Fibroblast of lung (primary cell): ENCODE measurements at regions not wholly inside any gene's neighbourhood (a gene's known extent, or its start where the extent isn't known, plus 50 kb on each side); places are given as distances from the start of the nearest gene placed in this dataset.

ENCODE experiments used
- DNase-seq, 2 donors: peaks; one replicate each; pipeline versions ENCODE4 v3.0.0 to v3.0.0-alpha.2; 2010; ENCODE audit warnings: low read depth in 2 of 2
- H2AFZ ChIP-seq: 2 replicates; pipeline ENCODE4 v1.5.1; 2012; ENCODE audit warnings: low read length, control low read depth, inconsistent platforms
- H3K27ac ChIP-seq: 2 replicates; pipeline ENCODE4 v1.5.1; 2011; ENCODE audit warnings: low read length, control low read depth; ENCODE audit not compliant: insufficient read depth
- H3K27me3 ChIP-seq: 2 replicates; pipeline ENCODE4 v1.5.1; 2011; ENCODE audit warnings: mild to moderate bottlenecking, low read length; ENCODE audit not compliant: control insufficient read depth, insufficient read depth
- H3K36me3 ChIP-seq: 2 replicates; pipeline ENCODE4 v1.5.1; 2011; ENCODE audit warnings: low read length; ENCODE audit not compliant: control insufficient read depth, insufficient read depth
- H3K4me1 ChIP-seq: 2 replicates; pipeline ENCODE4 v1.5.1; 2011; ENCODE audit warnings: low read length; ENCODE audit not compliant: control insufficient read depth, insufficient read depth; ENCODE audit errors: extremely low read depth
- H3K4me2 ChIP-seq: 2 replicates; pipeline ENCODE4 v1.5.1; 2011; ENCODE audit warnings: low read length, control low read depth; ENCODE audit not compliant: insufficient read depth; ENCODE audit errors: extremely low read depth
- H3K4me3 ChIP-seq, 4 experiments: fragments of 200-600 bp in 1 of 4; sonication (generic) in 1 of 4; replicated peaks in 1 of 4; 2 replicates each; pipeline ENCODE4 v1.5.1; 2011 to 2016; ENCODE audit warnings: low read length in 4 of 4, low read depth in 3 of 4, mild to moderate bottlenecking in 3 of 4, control low read depth in 2 of 4, inconsistent platforms in 1 of 4, mixed read lengths in 1 of 4; ENCODE audit not compliant: insufficient read depth in 1 of 4; ENCODE audit errors: control extremely low read depth in 1 of 4
- H3K79me2 ChIP-seq: 2 replicates; pipeline ENCODE4 v1.5.1; 2012; ENCODE audit warnings: mild to moderate bottlenecking, low read length, inconsistent platforms; ENCODE audit not compliant: control insufficient read depth, insufficient read depth
- H3K9ac ChIP-seq: 2 replicates; pipeline ENCODE4 v1.5.1; 2011; ENCODE audit warnings: mild to moderate bottlenecking, low read length, control low read depth; ENCODE audit not compliant: insufficient read depth
- H3K9me3 ChIP-seq: 2 replicates; pipeline ENCODE4 v1.5.1; 2012; ENCODE audit warnings: low read depth, low read length; ENCODE audit not compliant: control insufficient read depth, insufficient read depth
- H4K20me1 ChIP-seq: 2 replicates; pipeline ENCODE4 v1.5.1; 2011; ENCODE audit warnings: low read length; ENCODE audit not compliant: control insufficient read depth, insufficient read depth; ENCODE audit errors: extremely low read depth
- CTCF ChIP-seq, 2 donors: IDR thresholded peaks in 1 of 2; conservative IDR thresholded peaks in 1 of 2; 1 replicate in 1 of 2; 2 replicates in 1 of 2; pipeline ENCODE4 v1.5.1; 2011 to 2012; ENCODE audit warnings: low read length in 2 of 2, control low read depth in 1 of 2, inconsistent platforms in 1 of 2, low read depth in 1 of 2, mild to moderate bottlenecking in 1 of 2
- EZH2 ChIP-seq: IDR thresholded peaks from 2 replicates; pipeline ENCODE4 v1.5.1; 2012; ENCODE audit warnings: low read length, control low read depth, mild to moderate bottlenecking; ENCODE audit errors: missing control alignments

GRCh38 chr5:57386958-57387357, 95.7 kb downstream of the ACTBL2 start:
- Histone ChIP-seq H3K27me3 (no peaks in the 10 kb centered on the region), H3K4me1 (peaks cover 6% of the 10 kb centered on the region), H3K4me2 (no peak overlapping the region), H3K27ac (no peak overlapping the region), H3K9me3 (no peaks in the 10 kb centered on the region), H3K36me3 (no peaks in the 10 kb centered on the region), H3K79me2 (no peaks in the 10 kb centered on the region), H3K9ac (no peak overlapping the region), H2AFZ (no peak overlapping the region), H3K4me3 (no peak overlapping the region), H4K20me1 (no peaks in the 10 kb centered on the region)
- peak; percentile 66 to 72 for DNase-seq
- no peak for TF ChIP-seq CTCF (conservative IDR thresholded peaks at IDR 0.05 in 1 of 2, IDR thresholded peaks at IDR 0.05 in 1 of 2; ENCODE audit: low read depth in 1 of 2, low read length in 2 of 2)
- no peak for TF ChIP-seq EZH2

GRCh38 chr5:57383093-57383861, 99.3 kb downstream of the ACTBL2 start:
- peak overlapping the region; percentile 33 for H2AFZ ChIP-seq
- peaks cover 6% of the 10 kb centered on the region for H3K4me1 ChIP-seq
- H3K27me3 ChIP-seq: no peaks in the 10 kb centered on the region
- H4K20me1 ChIP-seq: no peaks in the 10 kb centered on the region
- no peak overlapping the region for H3K4me3 ChIP-seq
- DNase-seq: peak; percentile 92 to 96
- H3K79me2 ChIP-seq: no peaks in the 10 kb centered on the region
- H3K27ac ChIP-seq: peak overlapping the region; percentile 72
- TF ChIP-seq EZH2 (no peak), CTCF (conservative IDR thresholded peaks at IDR 0.05 in 1 of 2, IDR thresholded peaks at IDR 0.05 in 1 of 2; ENCODE audit: low read depth in 1 of 2, low read length in 2 of 2) (peak; percentile 51 to 57)
- H3K9me3 ChIP-seq: no peaks in the 10 kb centered on the region
- peak overlapping the region; percentile 68 for H3K4me2 ChIP-seq
- H3K36me3 ChIP-seq: no peaks in the 10 kb centered on the region
- no peak overlapping the region for H3K9ac ChIP-seq

- no peak for TF ChIP-seq EZH2
- TF ChIP-seq CTCF (conservative IDR thresholded peaks at IDR 0.05 in 1 of 2, IDR thresholded peaks at IDR 0.05 in 1 of 2; ENCODE audit: low read depth in 1 of 2, low read length in 2 of 2): no peak
- H3K9me3 ChIP-seq: no peaks in the 10 kb centered on the region
- no peaks in the 10 kb centered on the region for H3K27me3 ChIP-seq
- peak overlapping the region; percentile 72 for H3K27ac ChIP-seq
- H4K20me1 ChIP-seq: no peaks in the 10 kb centered on the region
- no peaks in the 10 kb centered on the region for H3K36me3 ChIP-seq
- H2AFZ ChIP-seq: no peak overlapping the region
- no peaks in the 10 kb centered on the region for H3K79me2 ChIP-seq
- H3K9ac ChIP-seq: no peak overlapping the region
- no peak overlapping the region for H3K4me3 ChIP-seq
- peak in 1 of 2 donors; percentile 9 for DNase-seq
- peaks cover 6% of the 10 kb centered on the region for H3K4me1 ChIP-seq
- peak overlapping the region; percentile 1 for H3K4me2 ChIP-seq
Measured at GRCh38 chr5:57382655-57383054, 100.0 kb downstream of the ACTBL2 start.
